Body of pancreas (tissue), 4 donors: ENCODE measurements at regions not wholly inside any gene's neighbourhood (a gene's known extent, or its start where the extent isn't known, plus 50 kb on each side); places are given as distances from the start of the nearest gene placed in this dataset.

Experiments
- ATAC-seq: fragments of 150-250 bp; one replicate; pipeline ENCODE4 v1.9.1; 2016
- DNase-seq, 4 donors: peaks; one replicate each; pipeline ENCODE4 v3.0.0-alpha.2; 2019
- H3K27ac ChIP-seq, 4 donors: fragments of 200-600 bp; sonication (generic); 1 replicate in 3 of 4; 2 replicates in 1 of 4; pipeline versions ENCODE4 v1.5.1 to v1.6.1; 2016 to 2019; ENCODE audit warnings: mild to moderate bottlenecking in 1 of 4, mixed read lengths in 1 of 4, moderate library complexity in 1 of 4
- H3K27me3 ChIP-seq, 2 donors: fragments of 200-600 bp; sonication (generic); one replicate each; pipeline ENCODE4 v1.6.0; 2016; ENCODE audit warnings: mild to moderate bottlenecking in 1 of 2
- H3K36me3 ChIP-seq, 2 donors: fragments of 200-600 bp; sonication (generic); replicated peaks in 1 of 2; 2 replicates each; pipeline ENCODE4 v1.5.1; 2016; ENCODE audit warnings: low read depth in 2 of 2; ENCODE audit not compliant: insufficient read depth in 1 of 2
- H3K4me1 ChIP-seq: fragments of 200-600 bp; sonication (generic); one replicate; pipeline ENCODE4 v1.6.0; 2016
- H3K4me3 ChIP-seq, 2 donors: fragments of 200-600 bp; sonication (generic); 1 replicate in 1 of 2; 2 replicates in 1 of 2; pipeline ENCODE4 v1.5.1; 2016 to 2019
- H3K9me3 ChIP-seq, 3 donors: fragments of 200-600 bp; sonication (generic); 1 replicate in 2 of 3; 2 replicates in 1 of 3; pipeline ENCODE4 v1.5.1; 2016
- POLR2A ChIP-seq, 3 donors: fragments of 450-650 bp; IDR thresholded peaks; one replicate each; pipeline ENCODE4 v1.6.1; 2016; ENCODE audit warnings: antibody characterized with exemption in 3 of 3, mild to moderate bottlenecking in 2 of 3
- WGBS, 2 donors: methylation state at CpG; one replicate each; pipeline ENCODE4 v1.1.5; 2017; 5-methylcytosine and 5-hydroxymethylcytosine counted together
- intact Hi-C: fragments of 100-400 bp; cut with DNase I; formaldehyde crosslinking; loops from one replicate; pipeline ENCODE4 v1.15.1; 2023
- TF ChIP-seq, protein P1 (sequence below), 7 experiments: fragments of 450-650 bp in 4 of 7; fragments of 200-600 bp in 3 of 7; sonication (generic) in 3 of 7; IDR thresholded peaks; one replicate each; pipeline ENCODE4 v1.5.1; 2016 to 2019; ENCODE audit warnings: antibody characterized with exemption in 7 of 7

- DNase-seq (no peak), ATAC-seq (no peak)
- TF ChIP-seq POLR2A (IDR thresholded peaks at IDR 0.05): no peak
- TF ChIP-seq, protein P1, sequence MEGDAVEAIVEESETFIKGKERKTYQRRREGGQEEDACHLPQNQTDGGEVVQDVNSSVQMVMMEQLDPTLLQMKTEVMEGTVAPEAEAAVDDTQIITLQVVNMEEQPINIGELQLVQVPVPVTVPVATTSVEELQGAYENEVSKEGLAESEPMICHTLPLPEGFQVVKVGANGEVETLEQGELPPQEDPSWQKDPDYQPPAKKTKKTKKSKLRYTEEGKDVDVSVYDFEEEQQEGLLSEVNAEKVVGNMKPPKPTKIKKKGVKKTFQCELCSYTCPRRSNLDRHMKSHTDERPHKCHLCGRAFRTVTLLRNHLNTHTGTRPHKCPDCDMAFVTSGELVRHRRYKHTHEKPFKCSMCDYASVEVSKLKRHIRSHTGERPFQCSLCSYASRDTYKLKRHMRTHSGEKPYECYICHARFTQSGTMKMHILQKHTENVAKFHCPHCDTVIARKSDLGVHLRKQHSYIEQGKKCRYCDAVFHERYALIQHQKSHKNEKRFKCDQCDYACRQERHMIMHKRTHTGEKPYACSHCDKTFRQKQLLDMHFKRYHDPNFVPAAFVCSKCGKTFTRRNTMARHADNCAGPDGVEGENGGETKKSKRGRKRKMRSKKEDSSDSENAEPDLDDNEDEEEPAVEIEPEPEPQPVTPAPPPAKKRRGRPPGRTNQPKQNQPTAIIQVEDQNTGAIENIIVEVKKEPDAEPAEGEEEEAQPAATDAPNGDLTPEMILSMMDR (IDR thresholded peaks at IDR 0.05): no peak
- intact Hi-C loops: no loop called here
- no peaks in the 10 kb centered on the region for H3K4me1 ChIP-seq
- no peaks in the 10 kb centered on the region for H3K9me3 ChIP-seq
- no peaks in the 10 kb centered on the region for H3K27me3 ChIP-seq
- WGBS, 2 donors: 46 to 60% methylated on average over 3 of the region's 3 CpGs
- H3K4me3 ChIP-seq: no peak overlapping the region
- no peak overlapping the region for H3K27ac ChIP-seq
- no peaks in the 10 kb centered on the region for H3K36me3 ChIP-seq
Measured at GRCh38 chr18:2442006-2442405, 129.3 kb downstream of the METTL4 start.

- Histone ChIP-seq H3K36me3 (no peaks in the 10 kb centered on the region), H3K9me3 (no peaks in the 10 kb centered on the region), H3K27ac (no peak overlapping the region), H3K4me3 (no peak overlapping the region), H3K4me1 (no peaks in the 10 kb centered on the region), H3K27me3 (no peaks in the 10 kb centered on the region)
- no peak for ATAC-seq
- TF ChIP-seq, protein P1 (IDR thresholded peaks at IDR 0.05): no peak
- no peak for TF ChIP-seq POLR2A (IDR thresholded peaks at IDR 0.05)
- no peak for DNase-seq
- intact Hi-C loops: no loop called here
- 52 to 60% methylated on average over 4 of the region's 4 CpGs for WGBS, 2 donors
Measured at GRCh38 chr18:2442726-2443275, 128.5 kb downstream of the METTL4 start.

- Histone ChIP-seq H3K9me3 (no peaks in the 10 kb centered on the region), H3K4me3 (no peak overlapping the region), H3K36me3 (no peaks in the 10 kb centered on the region), H3K27me3 (no peaks in the 10 kb centered on the region), H3K4me1 (no peaks in the 10 kb centered on the region), H3K27ac (no peak overlapping the region)
- intact Hi-C loops: no loop called here
- DNase-seq (no peak), ATAC-seq (no peak)
- TF ChIP-seq POLR2A (IDR thresholded peaks at IDR 0.05): no peak
- TF ChIP-seq, protein P1 (IDR thresholded peaks at IDR 0.05): no peak
- 35 to 43% methylated on average over 5 of the region's 5 CpGs for WGBS, 2 donors
Measured at GRCh38 chr18:2444201-2444875, 127.0 kb downstream of the METTL4 start.

DNA sequence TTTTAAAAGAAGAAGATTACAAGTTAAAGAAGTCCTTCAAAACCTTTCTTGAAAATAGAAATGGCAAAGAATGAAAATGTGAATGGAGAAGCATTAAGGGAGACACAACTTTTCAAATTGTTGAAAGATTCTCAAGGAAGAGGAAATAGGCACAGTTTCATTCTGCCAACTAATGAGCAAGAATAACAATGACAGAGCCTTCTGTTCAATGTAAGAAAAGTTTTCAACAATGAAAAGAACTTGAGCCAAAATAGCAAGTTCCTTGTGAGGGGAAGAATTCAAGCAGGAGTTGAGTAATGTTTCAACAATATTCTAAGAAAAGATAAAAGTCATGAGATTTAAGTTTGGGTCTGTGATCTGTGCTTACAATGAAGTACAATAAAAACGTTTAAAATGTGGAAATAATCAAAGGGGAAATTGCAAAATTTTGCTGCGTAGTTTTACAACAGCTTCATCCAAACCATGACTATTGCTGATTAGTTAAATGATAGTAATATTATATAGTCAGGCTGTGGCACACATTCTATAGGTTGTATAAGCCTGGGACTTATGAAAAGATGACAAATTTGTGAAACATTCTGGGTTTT, 122.6 kb downstream of the METTL4 start:
- 38 to 60% methylated on average over 2 of the region's 2 CpGs for WGBS, 2 donors
- intact Hi-C loops: no loop called here

More for the DNA sequence above, 122.6 kb downstream of the METTL4 start:
- DNase-seq (no peak), ATAC-seq (no peak)
- Histone ChIP-seq H3K4me3 (no peak overlapping the region), H3K27me3 (no peaks in the 10 kb centered on the region), H3K36me3 (no peaks in the 10 kb centered on the region), H3K27ac (no peak overlapping the region), H3K4me1 (no peaks in the 10 kb centered on the region), H3K9me3 (no peaks in the 10 kb centered on the region)
- TF ChIP-seq, protein P1 (IDR thresholded peaks at IDR 0.05): no peak
- no peak for TF ChIP-seq POLR2A (IDR thresholded peaks at IDR 0.05)
